Spinal cord (tissue), 9 donors: ENCODE measurements at regions not wholly inside any gene's neighbourhood (a gene's known extent, or its start where the extent isn't known, plus 50 kb on each side); places are given as distances from the start of the nearest gene placed in this dataset.

Experiments
- DNase-seq, 6 donors: peaks; one replicate each; pipeline versions ENCODE4 v3.0.0 to v3.0.0-alpha.2; 2013 to 2015; ENCODE audit warnings: low spot score in 6 of 6, low read depth in 4 of 6
- H3K27ac ChIP-seq: one replicate; pipeline ENCODE4 v1.5.1; 2013; ENCODE audit warnings: low read depth, low read length, control low read depth
- H3K27me3 ChIP-seq: one replicate; pipeline ENCODE4 v1.6.1; 2013; ENCODE audit warnings: low read length; ENCODE audit not compliant: control insufficient read depth, insufficient read depth
- H3K36me3 ChIP-seq: one replicate; pipeline ENCODE4 v1.6.1; 2013; ENCODE audit warnings: low read length; ENCODE audit not compliant: control insufficient read depth, insufficient read depth
- H3K4me1 ChIP-seq: one replicate; pipeline ENCODE4 v1.6.1; 2013; ENCODE audit warnings: low read length; ENCODE audit not compliant: control insufficient read depth, insufficient read depth
- H3K4me3 ChIP-seq: one replicate; pipeline ENCODE4 v1.5.1; 2013; ENCODE audit warnings: low read depth, low read length, control low read depth
- H3K9me3 ChIP-seq: one replicate; pipeline ENCODE4 v1.6.1; 2013; ENCODE audit warnings: low read length; ENCODE audit not compliant: control insufficient read depth, insufficient read depth
- WGBS: methylation state at CpG from one replicate; pipeline ENCODE4 v1.1.5; 2013; ENCODE audit warnings: missing lambda C conversion rate; ENCODE audit not compliant: insufficient coverage; 5-methylcytosine and 5-hydroxymethylcytosine counted together
- donor health status: healthy.

DNA sequence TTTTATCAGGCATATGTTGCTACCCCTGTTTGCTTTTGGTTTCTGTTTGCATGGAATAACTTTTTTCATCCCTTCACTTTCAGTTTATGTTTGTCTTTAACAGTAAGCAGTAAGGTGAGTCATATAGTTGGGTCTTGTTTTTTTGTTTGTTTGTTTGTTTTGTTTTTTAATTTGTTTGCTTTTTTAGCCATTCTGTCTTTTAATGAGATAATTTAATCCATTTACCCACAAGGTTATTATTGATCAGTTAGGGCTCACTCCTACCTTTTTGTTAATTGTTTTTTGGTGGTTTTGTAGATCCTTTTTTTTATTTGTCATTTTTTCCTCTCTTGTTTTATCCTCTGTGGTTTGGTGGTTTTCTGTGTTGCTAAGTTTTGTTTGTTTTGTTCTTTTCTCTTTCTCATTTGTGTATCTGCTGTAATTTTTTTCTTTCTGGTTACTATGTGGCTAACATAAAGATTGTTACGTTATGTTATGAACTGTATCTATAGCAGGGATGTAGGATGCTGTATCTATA is 379.5 kb upstream of the MAD2L1 start:
- H3K36me3 ChIP-seq, result no peaks in the 10 kb centered on the region
- H3K9me3 ChIP-seq, result no peaks in the 10 kb centered on the region
- no peak for DNase-seq
- no CpG with 5 or more reads among the region's 1 CpG for WGBS
- H3K4me1 ChIP-seq, result no peaks in the 10 kb centered on the region
- no peak overlapping the region for H3K4me3 ChIP-seq
- H3K27ac ChIP-seq, result no peak overlapping the region
- no peaks in the 10 kb centered on the region for H3K27me3 ChIP-seq

DNA sequence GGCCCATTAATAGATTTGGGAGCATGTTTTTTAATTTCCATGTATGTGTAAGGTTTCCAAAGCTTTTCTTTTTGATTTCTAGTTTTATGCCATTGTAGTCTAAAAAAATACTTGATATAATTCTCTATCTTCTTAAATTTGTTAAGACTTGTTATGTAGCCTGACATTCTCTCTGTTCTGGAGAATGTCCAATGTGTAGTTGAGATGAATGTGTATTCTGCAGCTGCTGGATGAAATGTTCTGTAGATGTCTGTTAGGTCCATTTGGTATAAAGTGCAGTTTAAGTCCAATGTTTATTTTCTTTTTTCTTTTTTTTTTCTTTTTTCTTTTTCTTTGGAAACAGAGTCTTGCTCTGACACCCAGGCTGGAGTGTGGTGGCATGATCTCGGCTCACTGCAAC is 378.5 kb upstream of the MAD2L1 start:
- Histone ChIP-seq H3K9me3 (no peaks in the 10 kb centered on the region), H3K4me3 (no peak overlapping the region), H3K36me3 (no peaks in the 10 kb centered on the region), H3K4me1 (no peaks in the 10 kb centered on the region), H3K27me3 (no peaks in the 10 kb centered on the region), H3K27ac (no peak overlapping the region)
- 100% methylated on average over 1 of the region's 1 CpG for WGBS
- DNase-seq, result no peak

DNA sequence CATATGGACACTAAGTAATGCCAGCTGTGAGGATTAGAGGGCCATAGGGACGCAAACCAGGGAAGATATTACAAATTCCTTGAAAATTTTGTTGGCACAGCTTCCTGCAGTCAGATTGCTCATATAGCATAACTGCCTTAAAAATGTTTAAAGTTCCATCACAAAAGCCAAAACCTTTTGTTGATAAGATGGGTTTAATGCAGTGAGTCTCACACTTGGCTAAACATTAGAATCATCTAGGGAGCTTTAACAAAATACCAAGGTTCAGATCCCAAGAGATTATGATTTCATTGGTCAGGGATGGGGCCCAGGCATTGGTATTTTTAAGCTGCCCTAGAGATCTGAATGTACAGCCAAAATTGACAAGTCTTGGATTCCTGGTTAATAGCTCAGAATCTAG is 376.5 kb upstream of the MAD2L1 start:
- Histone ChIP-seq H3K4me3 (no peak overlapping the region), H3K27ac (no peak overlapping the region), H3K36me3 (no peaks in the 10 kb centered on the region), H3K9me3 (no peaks in the 10 kb centered on the region), H3K4me1 (no peaks in the 10 kb centered on the region), H3K27me3 (no peaks in the 10 kb centered on the region)
- DNase-seq, result peak in 1 of 6 donors; percentile 1
- no CpG with 5 or more reads among the region's 1 CpG for WGBS

DNA sequence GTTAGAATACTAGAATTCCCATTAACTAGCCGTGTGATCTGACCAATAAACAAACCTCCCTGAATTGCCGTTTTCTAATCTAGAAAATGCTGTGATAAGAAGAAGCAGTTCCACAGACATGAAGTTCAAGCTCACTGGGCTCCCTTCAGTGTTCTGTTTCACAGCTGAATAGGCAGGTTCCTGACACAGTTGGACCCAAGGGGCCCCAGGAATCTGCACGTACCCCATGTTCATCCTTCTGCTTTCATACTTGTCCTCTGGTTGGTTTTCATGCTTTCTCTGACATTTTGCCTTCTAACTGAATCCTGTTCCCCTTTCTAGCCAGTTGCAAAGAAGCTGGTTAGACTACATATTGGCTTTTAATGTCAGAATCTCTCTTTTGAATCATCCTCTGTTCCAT is 374.1 kb upstream of the MAD2L1 start:
- DNase-seq, result no peak
- H3K27ac ChIP-seq, result no peak overlapping the region
- no peaks in the 10 kb centered on the region for H3K4me1 ChIP-seq
- H3K27me3 ChIP-seq, result no peaks in the 10 kb centered on the region
- no peaks in the 10 kb centered on the region for H3K9me3 ChIP-seq
- H3K36me3 ChIP-seq, result no peaks in the 10 kb centered on the region
- H3K4me3 ChIP-seq, result no peak overlapping the region
- 82% methylated on average over 2 of the region's 3 CpGs for WGBS

DNA sequence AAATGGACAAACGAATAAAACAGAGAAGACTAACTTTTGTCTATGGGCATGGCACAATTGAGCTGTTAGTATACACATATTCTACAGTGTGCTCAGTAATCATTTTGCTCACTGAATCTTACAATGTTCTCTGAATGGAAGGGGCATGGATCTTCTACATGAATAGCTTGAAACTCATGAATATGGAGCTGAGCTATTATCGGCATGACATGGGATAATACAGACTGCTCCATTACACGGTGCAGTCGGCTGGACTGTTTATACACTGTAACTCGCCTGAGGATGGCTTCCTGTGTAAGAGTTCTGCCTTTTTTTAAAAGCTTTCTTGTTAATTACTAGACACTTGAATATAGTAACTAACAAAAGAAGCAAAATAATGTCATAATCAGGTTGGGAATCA is 368.5 kb upstream of the MAD2L1 start:
- no peak overlapping the region for H3K4me3 ChIP-seq
- H3K27ac ChIP-seq, result no peak overlapping the region
- H3K36me3 ChIP-seq, result no peaks in the 10 kb centered on the region
- H3K4me1 ChIP-seq, result no peaks in the 10 kb centered on the region
- H3K27me3 ChIP-seq, result no peaks in the 10 kb centered on the region
- no peaks in the 10 kb centered on the region for H3K9me3 ChIP-seq
- WGBS, result no CpG with 5 or more reads among the region's 5 CpGs
- peak in 2 of 6 donors; percentile 39 to 77 for DNase-seq

DNA sequence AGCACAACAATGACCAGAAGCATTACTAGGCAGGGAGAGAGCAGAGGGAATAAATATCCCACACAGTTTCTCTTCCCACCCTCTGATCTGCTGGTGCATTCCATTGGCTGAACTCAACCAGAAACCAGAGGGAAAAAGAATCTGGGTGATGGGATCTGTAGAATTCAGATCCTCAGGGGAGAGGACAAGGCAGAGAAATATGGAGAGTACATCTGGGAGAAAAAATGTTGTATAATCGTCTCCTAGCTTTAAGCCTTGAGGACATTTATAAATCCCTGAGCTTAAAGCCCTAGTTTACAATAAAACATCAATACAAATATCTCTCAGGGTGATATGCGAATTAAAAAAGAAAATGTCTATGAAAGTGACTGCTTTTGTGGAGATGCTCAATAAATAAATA is 368.1 kb upstream of the MAD2L1 start:
- no CpG with 5 or more reads among the region's 2 CpGs for WGBS
- Histone ChIP-seq H3K4me1 (no peaks in the 10 kb centered on the region), H3K9me3 (no peaks in the 10 kb centered on the region), H3K27me3 (no peaks in the 10 kb centered on the region), H3K27ac (no peak overlapping the region), H3K4me3 (no peak overlapping the region), H3K36me3 (no peaks in the 10 kb centered on the region)
- no peak for DNase-seq

DNA sequence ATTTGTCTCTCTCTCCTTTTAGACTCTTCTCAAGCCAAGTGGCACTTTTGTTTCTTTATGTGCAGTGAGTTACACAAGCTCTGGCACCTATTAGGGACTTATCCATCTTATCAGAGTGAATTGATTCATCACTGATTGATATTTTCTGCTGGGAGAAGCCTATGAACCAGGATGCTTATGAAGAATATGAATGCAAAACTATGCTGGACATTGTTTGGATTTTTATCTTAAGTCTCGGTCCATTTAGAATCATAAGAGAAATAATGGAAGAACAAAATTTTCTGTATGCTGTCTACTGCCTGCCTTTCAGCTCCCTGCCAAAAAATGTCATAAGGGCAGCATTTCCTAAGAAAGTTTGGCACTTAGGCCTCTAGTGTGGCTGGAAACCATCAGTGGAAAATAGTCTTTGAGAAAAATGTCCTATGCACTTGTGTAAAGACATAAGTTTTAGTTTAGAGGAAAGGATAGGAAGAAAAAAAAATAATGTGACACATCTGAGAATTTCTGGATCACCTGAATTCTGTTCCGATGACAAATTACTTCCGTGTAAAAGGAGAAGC is 365.7 kb upstream of the MAD2L1 start:
- Histone ChIP-seq H3K36me3 (no peaks in the 10 kb centered on the region), H3K27me3 (no peaks in the 10 kb centered on the region), H3K4me3 (no peak overlapping the region), H3K9me3 (no peaks in the 10 kb centered on the region), H3K27ac (no peak overlapping the region), H3K4me1 (no peaks in the 10 kb centered on the region)
- no peak for DNase-seq
- WGBS, result 63% methylated on average over 1 of the region's 3 CpGs

DNA sequence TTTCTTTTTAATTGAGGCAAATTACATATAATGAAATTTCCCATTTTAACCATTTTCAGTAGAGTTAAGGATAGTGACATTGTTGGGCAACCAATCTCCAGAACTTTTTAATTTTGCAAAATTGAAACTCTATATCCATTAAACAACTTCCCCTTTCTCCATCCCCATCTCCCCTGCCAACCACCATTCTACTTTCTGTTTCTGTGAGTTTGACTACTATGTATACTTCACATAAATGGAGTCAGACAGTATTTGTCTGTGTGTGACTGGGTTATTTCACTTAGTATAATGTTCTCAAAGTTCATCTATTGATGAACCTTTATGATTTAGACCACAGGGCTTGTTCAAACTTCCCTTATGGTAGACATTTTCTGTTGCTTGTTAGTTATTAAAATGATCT is 364.5 kb upstream of the MAD2L1 start:
- Histone ChIP-seq H3K9me3 (no peaks in the 10 kb centered on the region), H3K36me3 (no peaks in the 10 kb centered on the region)

DNA sequence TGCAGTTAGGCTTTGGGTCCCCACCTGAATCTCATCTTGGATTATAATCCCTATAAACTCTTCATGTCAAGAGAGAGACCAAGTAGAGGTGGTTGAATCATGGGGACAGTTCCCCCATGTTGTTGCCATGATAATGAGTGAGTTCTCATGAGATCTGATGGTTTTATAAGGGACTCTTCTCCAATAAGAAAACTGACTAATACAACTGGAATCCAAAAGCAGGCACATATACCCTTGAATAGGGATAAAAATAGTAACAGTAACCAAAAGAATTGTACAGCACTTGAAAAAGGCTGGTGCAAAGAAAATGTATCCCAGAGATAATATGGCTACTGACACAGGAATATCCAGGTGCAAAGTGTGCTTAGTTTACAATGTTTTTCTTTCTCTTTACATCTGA is 351.5 kb upstream of the MAD2L1 start:
- Histone ChIP-seq H3K27me3 (no peaks in the 10 kb centered on the region), H3K36me3 (no peaks in the 10 kb centered on the region), H3K4me1 (no peaks in the 10 kb centered on the region), H3K4me3 (no peak overlapping the region), H3K9me3 (no peaks in the 10 kb centered on the region), H3K27ac (no peak overlapping the region)
- DNase-seq, result no peak

More for the DNA sequence above, 364.5 kb upstream of the MAD2L1 start:
- no peak overlapping the region for H3K27ac ChIP-seq
- H3K27me3 ChIP-seq, result no peaks in the 10 kb centered on the region
- no peak for DNase-seq
- H3K4me3 ChIP-seq, result no peak overlapping the region
- no peaks in the 10 kb centered on the region for H3K4me1 ChIP-seq

DNA sequence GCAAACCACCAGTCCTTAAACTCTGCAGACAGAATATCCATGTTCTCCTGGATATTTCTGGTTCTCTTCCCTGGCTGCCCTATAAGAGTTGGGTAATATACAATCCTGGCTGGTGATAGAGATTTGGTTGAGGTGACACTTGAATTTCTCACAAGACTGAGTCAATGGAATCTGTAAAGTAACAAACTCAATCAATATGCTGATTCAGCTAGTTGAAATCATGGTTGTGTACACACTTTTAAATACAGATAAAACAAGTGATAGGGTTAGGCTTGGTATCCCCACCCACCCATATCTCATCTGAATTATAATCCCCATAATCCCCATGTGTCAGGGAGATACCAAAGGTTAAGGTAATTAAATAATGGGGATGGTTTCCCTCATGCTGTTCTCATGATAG is 349.2 kb upstream of the MAD2L1 start:
- H3K36me3 ChIP-seq, result no peaks in the 10 kb centered on the region
- no peak for DNase-seq
- no peaks in the 10 kb centered on the region for H3K4me1 ChIP-seq
- H3K9me3 ChIP-seq, result no peaks in the 10 kb centered on the region
- no peaks in the 10 kb centered on the region for H3K27me3 ChIP-seq
- no peak overlapping the region for H3K4me3 ChIP-seq
- H3K27ac ChIP-seq, result no peak overlapping the region
